HCT116 (cell line): ENCODE measurements at regions not wholly inside any gene's neighbourhood (a gene's known extent, or its start where the extent isn't known, plus 50 kb on each side); places are given as distances from the start of the nearest gene placed in this dataset.

ENCODE experiments used
- ATAC-seq: fragments of 200-7000 bp; cut with Tn5 transposase; 2 replicates; pipeline ENCODE4 v1.9.1; 2020; ENCODE audit warnings: mild to moderate bottlenecking, moderate library complexity
- BruUV-seq: library from RNA; stranded (reverse); fragments of 400-500 nt; replicated peaks from 2 replicates; lab custom pipeline; 2021; lab: Mats Ljungman, UMichigan
- CTCF ChIA-PET: fragments of 300-600 bp; sonication (Branson Sonifier 250); formaldehyde crosslinking; loops from one replicate; lab custom pipeline; 2021; ENCODE audit warnings: antibody characterized with exemption; lab: Charles Lee
- POLR2A ChIA-PET: fragments of 300-600, 350-600 bp; sonication (Branson Sonifier 250); formaldehyde crosslinking; loops from one replicate; lab custom pipeline; 2021; ENCODE audit warnings: antibody characterized with exemption; lab: Charles Lee
- RAD21 ChIA-PET, 2 experiments: fragments of 300-600 bp; sonication (Branson Sonifier 250); formaldehyde crosslinking; loops; one replicate each; lab custom pipeline; 2023; ENCODE audit warnings: low total read pairs in 2 of 2; ENCODE audit not compliant: uncharacterized antibody in 2 of 2, unreplicated experiment in 2 of 2, low non-redundant PET in 1 of 2; lab: Charles Lee
- DNase-seq: peaks from one replicate; pipeline ENCODE4 v3.0.0-alpha.2; 2010; ENCODE audit warnings: low read depth, low spot score
- H2AFZ ChIP-seq: fragments of 200-600 bp; shearing (Covaris generic), sonication (generic); 2 replicates; pipeline ENCODE4 v1.6.1; 2017; ENCODE audit warnings: low read depth, mixed run types, mixed read lengths, antibody characterized with exemption, low read length; ENCODE audit not compliant: poor library complexity, severe bottlenecking
- H3K27ac ChIP-seq: 2 replicates; pipeline ENCODE4 v1.5.1; 2012; ENCODE audit warnings: low read depth, low read length
- H3K27me3 ChIP-seq: fragments of 200-600 bp; sonication (generic); 2 replicates; pipeline ENCODE4 v1.6.1; 2016; ENCODE audit warnings: mixed run types, low read length, mixed read lengths; ENCODE audit not compliant: insufficient read depth
- H3K36me3 ChIP-seq, 2 experiments: fragments of 200-500 bp in 1 of 2; fragments of 200-600 bp in 1 of 2; sonication (Bioruptor generic) in 1 of 2; sonication (generic) in 1 of 2; 2 replicates each; pipeline versions ENCODE4 v1.5.1 to v1.6.1; 2014 to 2016; ENCODE audit warnings: low read length in 2 of 2, inconsistent platforms in 1 of 2, mixed read lengths in 1 of 2, mixed run types in 1 of 2; ENCODE audit not compliant: insufficient read depth in 2 of 2, control insufficient read depth in 1 of 2
- H3K4me1 ChIP-seq, 2 experiments: fragments of 200-600 bp in 1 of 2; sonication (generic) in 1 of 2; 2 replicates each; pipeline versions ENCODE4 v1.5.1 to v1.6.1; 2012 to 2017; ENCODE audit warnings: low read length in 2 of 2, inconsistent platforms in 1 of 2, mild to moderate bottlenecking in 1 of 2, mixed read lengths in 1 of 2, mixed run types in 1 of 2, moderate library complexity in 1 of 2; ENCODE audit not compliant: insufficient read depth in 2 of 2, control insufficient read depth in 1 of 2
- H3K4me2 ChIP-seq: fragments of 200-600 bp; sonication (generic); 2 replicates; pipeline ENCODE4 v1.6.1; 2017; ENCODE audit warnings: mixed run types, low read length, mixed read lengths
- H3K4me3 ChIP-seq, 2 experiments: fragments of 200-600 bp in 1 of 2; sonication (generic) in 1 of 2; replicated peaks in 1 of 2; 2 replicates each; pipeline ENCODE4 v1.5.1; 2011 to 2016; ENCODE audit warnings: low read length in 2 of 2, control low read depth in 1 of 2, low read depth in 1 of 2, mild to moderate bottlenecking in 1 of 2, mixed read lengths in 1 of 2, mixed run types in 1 of 2
- H3K79me2 ChIP-seq: fragments of 200-600 bp; sonication (generic); 2 replicates; pipeline ENCODE4 v1.6.1; 2017; ENCODE audit warnings: mild to moderate bottlenecking, mixed run types, low read length, moderate library complexity, mixed read lengths; ENCODE audit not compliant: insufficient read depth
- H3K9ac ChIP-seq: fragments of 200-600 bp; sonication (generic); 2 replicates; pipeline ENCODE4 v1.6.1; 2016; ENCODE audit warnings: low read length, mixed read lengths
- H3K9me2 ChIP-seq: fragments of 200-600 bp; sonication (generic), shearing (Covaris generic); 2 replicates; pipeline ENCODE4 v1.6.1; 2017; ENCODE audit warnings: mixed run types, mild to moderate bottlenecking, moderate library complexity; ENCODE audit not compliant: insufficient read depth
- H3K9me3 ChIP-seq, 2 experiments: fragments of 200-500 bp in 1 of 2; fragments of 200-600 bp in 1 of 2; sonication (Bioruptor generic) in 1 of 2; sonication (generic) in 1 of 2; 2 replicates each; pipeline ENCODE4 v1.6.1; 2014 to 2017; ENCODE audit warnings: low read length in 2 of 2, mixed read lengths in 2 of 2, inconsistent platforms in 1 of 2, low read depth in 1 of 2, mild to moderate bottlenecking in 1 of 2, mixed run types in 1 of 2, moderate library complexity in 1 of 2; ENCODE audit not compliant: control insufficient read depth in 1 of 2, insufficient read depth in 1 of 2
- H4K20me1 ChIP-seq: fragments of 200-600 bp; sonication (generic), shearing (Covaris generic); 2 replicates; pipeline ENCODE4 v1.6.1; 2017; ENCODE audit warnings: mixed run types, mild to moderate bottlenecking, moderate library complexity; ENCODE audit not compliant: insufficient read depth
- ATF3 ChIP-seq: IDR thresholded peaks from 2 replicates; pipeline ENCODE4 v1.6.1; 2012
- CTCF ChIP-seq, 3 experiments: fragments of 200-600 bp in 1 of 3; sonication (generic) in 1 of 3; IDR thresholded peaks in 2 of 3; conservative IDR thresholded peaks in 1 of 3; 2 replicates each; pipeline ENCODE4 v1.5.1; 2012 to 2017; ENCODE audit warnings: low read depth in 2 of 3, low read length in 2 of 3, antibody characterized with exemption in 1 of 3, borderline replicate concordance in 1 of 3, control low read depth in 1 of 3, mild to moderate bottlenecking in 1 of 3, mixed read lengths in 1 of 3, mixed run types in 1 of 3, moderate library complexity in 1 of 3; ENCODE audit not compliant: insufficient read depth in 1 of 3
- ELF1 ChIP-seq: IDR thresholded peaks from 2 replicates; pipeline ENCODE4 v1.6.1; 2012; ENCODE audit warnings: low read depth, borderline replicate concordance
- EZH2phosphoT487 ChIP-seq: fragments of 200-600 bp; IDR thresholded peaks from 2 replicates; pipeline ENCODE4 v1.6.1; 2018; ENCODE audit warnings: antibody characterized with exemption, borderline replicate concordance
- FOSL1 ChIP-seq: IDR thresholded peaks from 2 replicates; pipeline ENCODE4 v1.6.1; 2012; ENCODE audit warnings: low read depth
- POLR2A ChIP-seq: IDR thresholded peaks from 2 replicates; pipeline ENCODE4 v1.7.0; 2011; ENCODE audit warnings: borderline replicate concordance; ENCODE audit not compliant: insufficient read depth, insufficient read length; ENCODE audit errors: extremely low read depth
- RAD21 ChIP-seq: IDR thresholded peaks from 2 replicates; pipeline ENCODE4 v1.6.1; 2012; ENCODE audit warnings: low read depth, mild to moderate bottlenecking
- SIN3A ChIP-seq: IDR thresholded peaks from 2 replicates; pipeline ENCODE4 v1.6.1; 2012; ENCODE audit warnings: low read depth
- SP1 ChIP-seq: IDR thresholded peaks from 2 replicates; pipeline ENCODE4 v1.6.1; 2012; ENCODE audit warnings: low read depth
- SRF ChIP-seq: IDR thresholded peaks from 2 replicates; pipeline ENCODE4 v1.6.1; 2012; ENCODE audit warnings: low read depth
- TCF7L2 ChIP-seq: IDR thresholded peaks from 2 replicates; pipeline ENCODE4 v1.7.0; 2011; ENCODE audit warnings: borderline replicate concordance, inconsistent platforms; ENCODE audit not compliant: insufficient read depth, insufficient read length; ENCODE audit errors: extremely low read depth
- YY1 ChIP-seq: IDR thresholded peaks from 2 replicates; pipeline ENCODE4 v1.6.1; 2011; ENCODE audit warnings: low read length, low read depth, moderate library complexity, mild to moderate bottlenecking; ENCODE audit not compliant: insufficient replicate concordance; ENCODE audit errors: extremely low read depth
- ZNF274 ChIP-seq: fragments of 200-500 bp; sonication (Bioruptor generic); IDR thresholded peaks from 2 replicates; pipeline ENCODE4 v1.6.1; 2014; ENCODE audit warnings: mild to moderate bottlenecking, low read depth, low read length, inconsistent platforms
- intact Hi-C: fragments of 100-400 bp; cut with micrococcal nuclease; formaldehyde crosslinking; loops from 2 replicates; pipeline ENCODE4 v1.10.0; 2022

GRCh38 chr13:80458543-80458942 is 117.6 kb upstream of the SPRY2 start (continued):
- TF ChIP-seq SIN3A, result no peak
- TF ChIP-seq RAD21, result no peak
- TF ChIP-seq SP1, result no peak
- no peak for TF ChIP-seq ZNF274
- TF ChIP-seq FOSL1, result no peak
- TF ChIP-seq EZH2phosphoT487, result no peak
- TF ChIP-seq POLR2A, result no peak
- TF ChIP-seq TCF7L2, result no peak
- no peak for TF ChIP-seq SRF

- Histone ChIP-seq H2AFZ (no peak overlapping the region), H3K36me3 (no peaks in the 10 kb centered on the region), H3K4me2 (no peak overlapping the region), H3K27ac (no peak overlapping the region), H3K9ac (no peak overlapping the region), H3K27me3 (no peaks in the 10 kb centered on the region), H4K20me1 (no peaks in the 10 kb centered on the region), H3K79me2 (no peaks in the 10 kb centered on the region), H3K4me3 (no peak overlapping the region), H3K9me3 (no peaks in the 10 kb centered on the region), H3K9me2 (no peaks in the 10 kb centered on the region), H3K4me1 (no peaks in the 10 kb centered on the region)
- TF ChIP-seq ELF1 (no peak), POLR2A (no peak), YY1 (no peak), RAD21 (no peak), CTCF (IDR thresholded peaks at IDR 0.05 in 2 of 3, conservative IDR thresholded peaks at IDR 0.05 in 1 of 3; ENCODE audit: borderline replicate concordance in 1 of 3, insufficient read depth in 1 of 3, low read depth in 2 of 3, low read length in 2 of 3) (no peak), ZNF274 (no peak), ATF3 (no peak)
- POLR2A ChIA-PET, result no interaction called here
- CTCF ChIA-PET, result no interaction called here
- intact Hi-C loops, result no loop called here
- DNase-seq, result no peak
- RAD21 ChIA-PET, result no interaction called here
- no TSS peak for BruUV-seq
- ATAC-seq, result no peak
Observed at GRCh38 chr13:80454245-80454644, 113.3 kb upstream of the SPRY2 start.
